ENCODE measurements at regions not wholly inside any gene's neighbourhood (a gene's known extent, or its start where the extent isn't known, plus 50 kb on each side); places are given as distances from the start of the nearest gene placed in this dataset.
A peak's percentile ranks its signal among the peaks of the same experiment; 100 is the strongest.

GRCh38 chr10:6864142-6864541 lies 284.1 kb upstream of the PRKCQ start:
- ATAC-seq: no peak
- no peak for DNase-seq
- Mint-ChIP-seq H3K27ac (no peak overlapping the region), H3K4me3 (no peak overlapping the region), H3K4me1 (no peaks in the 10 kb centered on the region), H3K9me3 (ENCODE audit: low read depth) (peaks cover 2% of the 10 kb centered on the region), H3K36me3 (ENCODE audit: low read depth) (no peaks in the 10 kb centered on the region), H3K27me3 (no peaks in the 10 kb centered on the region)
- intact Hi-C loops (cut with DNase I, micrococcal nuclease): no loop called here
- CTCF ChIA-PET: interaction anchor here (0.7 kb wide), 1 partner anchor 216 kb away, joined by 3 read pairs; no protein-coding TSS in a partner anchor
- POLR2A ChIA-PET: no interaction called here

- no peaks in the 10 kb centered on the region for H3K36me3 Mint-ChIP-seq (ENCODE audit: low read depth)
These were observed 283.3 kb upstream of the PRKCQ start for GRCh38 chr10:6863381-6863780.

DNA sequence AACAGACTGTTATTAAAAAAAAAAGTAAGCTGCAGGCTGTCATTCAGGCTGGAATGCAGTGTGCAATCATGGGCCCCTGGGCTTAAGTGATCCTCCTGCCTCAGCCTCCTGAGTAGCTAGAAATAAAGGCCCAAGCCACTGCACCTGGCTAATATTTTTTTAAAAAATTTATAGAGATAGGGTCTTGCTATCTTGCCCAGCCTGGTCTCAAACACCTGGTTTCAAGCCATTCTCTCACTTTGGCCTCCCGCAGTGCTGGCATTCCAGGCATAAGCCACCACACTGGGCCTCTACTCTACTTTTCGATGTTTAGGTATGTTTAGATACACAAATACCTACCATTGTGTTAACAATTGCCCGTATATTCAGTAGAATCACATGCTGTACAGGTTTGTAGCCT lies 270.4 kb upstream of the PRKCQ start:
- H3K9me3 Mint-ChIP-seq (ENCODE audit: low read depth): no peaks in the 10 kb centered on the region
- ATAC-seq: no peak
- H3K36me3 Mint-ChIP-seq (ENCODE audit: low read depth): no peaks in the 10 kb centered on the region

More at GRCh38 chr10:6863381-6863780, 283.3 kb upstream of the PRKCQ start:
- ChIA-PET POLR2A (interaction anchor here (0.6 kb wide), 1 partner anchor 370 kb away, joined by 3 read pairs; no protein-coding TSS in a partner anchor), CTCF (no interaction called here)
- ATAC-seq: no peak
- H3K4me3 Mint-ChIP-seq: no peak overlapping the region
- H3K27me3 Mint-ChIP-seq: no peaks in the 10 kb centered on the region
- H3K9me3 Mint-ChIP-seq (ENCODE audit: low read depth): peaks cover 2% of the 10 kb centered on the region
- intact Hi-C loops (cut with DNase I, micrococcal nuclease): no loop called here
- DNase-seq: no peak
- H3K27ac Mint-ChIP-seq: no peak overlapping the region
- no peaks in the 10 kb centered on the region for H3K4me1 Mint-ChIP-seq

DNA sequence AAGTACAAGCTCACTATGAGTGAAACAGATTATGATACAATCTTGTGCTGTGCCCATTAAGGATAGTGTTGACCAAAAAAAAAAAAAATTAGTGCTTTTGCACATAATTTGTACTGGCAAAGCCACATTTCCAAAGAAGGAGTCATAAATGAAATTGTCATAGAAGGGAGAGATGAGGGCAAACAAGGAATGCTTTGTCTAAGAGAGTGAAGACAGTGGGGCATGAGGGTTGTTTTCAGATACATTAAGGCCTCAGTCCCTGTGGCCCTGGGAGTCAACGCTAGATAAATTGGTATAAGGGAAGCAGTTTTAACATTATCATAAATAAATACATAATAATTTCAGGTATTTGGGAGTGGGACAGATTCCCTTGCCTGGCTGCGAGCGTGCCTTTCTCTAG lies 267.5 kb upstream of the PRKCQ start:
- Mint-ChIP-seq H3K9me3 (ENCODE audit: low read depth) (no peaks in the 10 kb centered on the region), H3K27ac (no peak overlapping the region), H3K27me3 (peaks cover 2% of the 10 kb centered on the region), H3K4me3 (no peak overlapping the region), H3K36me3 (ENCODE audit: low read depth) (no peaks in the 10 kb centered on the region), H3K4me1 (no peaks in the 10 kb centered on the region)
- POLR2A ChIA-PET: no interaction called here
- no peak for DNase-seq
- ATAC-seq: no peak
- intact Hi-C loops (cut with DNase I, micrococcal nuclease): no loop called here
- CTCF ChIA-PET: no interaction called here

More for the DNA sequence above, 270.4 kb upstream of the PRKCQ start:
- peaks cover 5% of the 10 kb centered on the region for H3K27me3 Mint-ChIP-seq
- intact Hi-C loops (cut with DNase I, micrococcal nuclease): no loop called here
- no peak for DNase-seq
- no peaks in the 10 kb centered on the region for H3K4me1 Mint-ChIP-seq
- POLR2A ChIA-PET: no interaction called here
- no peak overlapping the region for H3K4me3 Mint-ChIP-seq
- CTCF ChIA-PET: interaction anchor here (0.8 kb wide), 1 partner anchor 343 kb away, joined by 4 read pairs; no protein-coding TSS in a partner anchor
- no peak overlapping the region for H3K27ac Mint-ChIP-seq

DNA sequence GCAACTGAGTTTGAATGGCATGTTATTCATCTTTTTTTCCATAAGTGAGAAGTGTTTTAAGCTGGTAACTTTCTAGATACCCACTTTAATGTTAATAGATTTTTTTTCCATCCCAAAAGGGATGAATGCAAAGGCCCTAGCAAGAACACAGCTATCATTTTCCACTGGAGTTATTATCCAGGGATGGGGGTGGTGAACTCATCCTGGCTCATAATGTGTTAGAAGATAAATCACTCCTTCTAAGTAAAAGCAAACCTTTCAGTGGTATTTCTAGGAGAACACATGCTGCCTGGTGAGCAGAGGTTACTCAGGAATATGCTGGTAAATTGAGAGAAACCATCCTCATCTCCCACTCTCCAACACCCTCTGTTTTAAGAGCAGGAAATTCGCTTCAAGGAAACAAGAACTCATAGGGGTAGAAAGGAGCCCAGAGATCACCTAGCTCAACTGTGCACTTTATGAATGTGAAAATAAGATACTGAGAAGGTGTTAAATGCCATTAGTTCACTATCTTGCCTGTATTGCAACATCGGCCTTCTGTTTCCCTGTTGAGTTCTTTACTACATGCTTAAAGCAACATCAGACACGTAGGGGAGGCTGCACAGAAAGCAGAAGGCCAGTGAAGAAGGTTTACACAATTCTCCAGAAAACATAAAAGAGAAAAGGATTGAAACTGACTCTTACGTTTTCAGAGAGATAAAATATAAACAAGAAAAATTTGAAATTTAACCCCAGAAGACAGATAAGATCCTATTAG lies 264.0 kb upstream of the PRKCQ start:
- ATAC-seq (no peak), DNase-seq (no peak)
- Mint-ChIP-seq H3K9me3 (ENCODE audit: low read depth) (no peaks in the 10 kb centered on the region), H3K36me3 (ENCODE audit: low read depth) (no peaks in the 10 kb centered on the region), H3K27ac (no peak overlapping the region), H3K4me3 (no peak overlapping the region), H3K27me3 (peaks cover 2% of the 10 kb centered on the region), H3K4me1 (peaks cover 6% of the 10 kb centered on the region)
- POLR2A ChIA-PET: no interaction called here
- CTCF ChIA-PET: no interaction called here
- intact Hi-C loops (cut with DNase I, micrococcal nuclease): loop anchor here in 1 of 2 experiments (5.0 kb wide), 1 partner anchor 573 kb away; no protein-coding TSS in a partner anchor

DNA sequence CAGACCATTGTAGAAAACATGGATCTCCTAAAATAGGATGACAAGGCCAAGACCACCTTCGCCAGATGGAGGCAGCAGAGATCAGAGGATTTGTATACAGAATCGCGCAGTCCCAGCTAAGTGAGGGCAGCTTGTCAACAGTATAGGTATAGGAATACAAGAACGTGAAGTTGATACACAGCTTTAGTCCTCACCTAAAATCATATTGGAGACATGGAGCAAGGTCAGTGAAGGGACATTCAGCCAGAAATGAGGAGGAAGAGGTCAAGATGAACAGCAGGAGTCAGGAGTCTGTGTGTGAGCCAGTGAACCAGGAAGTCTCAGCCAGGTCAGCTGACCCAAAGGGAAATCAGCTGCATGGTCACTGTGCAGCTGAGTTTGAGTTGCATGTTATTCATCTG lies 263.4 kb upstream of the PRKCQ start:
- H3K9me3 Mint-ChIP-seq (ENCODE audit: low read depth): no peaks in the 10 kb centered on the region
- no peak overlapping the region for H3K4me3 Mint-ChIP-seq
- ATAC-seq: no peak
- ChIA-PET POLR2A (no interaction called here), CTCF (no interaction called here)
- peak; percentile 35 for DNase-seq
- no peaks in the 10 kb centered on the region for H3K36me3 Mint-ChIP-seq (ENCODE audit: low read depth)
- intact Hi-C loops (cut with DNase I, micrococcal nuclease): loop anchor here in 1 of 2 experiments (5.0 kb wide), 1 partner anchor 574 kb away; no protein-coding TSS in a partner anchor
- H3K27ac Mint-ChIP-seq: no peak overlapping the region
- H3K4me1 Mint-ChIP-seq: peaks cover 6% of the 10 kb centered on the region
- peaks cover 2% of the 10 kb centered on the region for H3K27me3 Mint-ChIP-seq

DNA sequence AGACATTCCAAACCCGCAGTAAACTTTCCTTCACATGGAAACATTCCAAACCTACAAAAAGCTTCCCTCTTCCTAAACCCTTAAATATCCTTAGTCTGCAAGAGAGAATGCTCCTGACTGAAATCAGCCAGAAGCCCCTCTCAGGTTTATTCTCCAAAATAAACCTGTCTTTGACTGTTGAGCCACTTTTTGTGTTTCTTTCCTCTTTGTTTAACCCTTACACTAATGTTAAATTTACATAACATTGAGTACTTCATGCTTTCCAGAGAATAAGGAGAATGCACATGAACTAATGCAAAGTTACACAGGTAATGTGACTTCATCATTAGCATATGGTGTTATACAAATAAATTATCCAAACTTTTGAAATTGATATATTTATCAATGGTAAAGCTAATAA lies 262.6 kb upstream of the PRKCQ start:
- no peaks in the 10 kb centered on the region for H3K36me3 Mint-ChIP-seq (ENCODE audit: low read depth)
- peaks cover 6% of the 10 kb centered on the region for H3K4me1 Mint-ChIP-seq
- ChIA-PET POLR2A (no interaction called here), CTCF (no interaction called here)
- intact Hi-C loops (cut with DNase I, micrococcal nuclease): loop anchor here in 1 of 2 experiments (5.0 kb wide), 1 partner anchor 575 kb away; no protein-coding TSS in a partner anchor
- DNase-seq: no peak
- no peak overlapping the region for H3K27ac Mint-ChIP-seq
- no peaks in the 10 kb centered on the region for H3K9me3 Mint-ChIP-seq (ENCODE audit: low read depth)
- no peak for ATAC-seq
- peaks cover 2% of the 10 kb centered on the region for H3K27me3 Mint-ChIP-seq
- no peak overlapping the region for H3K4me3 Mint-ChIP-seq

- POLR2A ChIA-PET: no interaction called here
- H3K4me1 Mint-ChIP-seq: peaks cover 6% of the 10 kb centered on the region
- no peaks in the 10 kb centered on the region for H3K36me3 Mint-ChIP-seq (ENCODE audit: low read depth)
- no peaks in the 10 kb centered on the region for H3K9me3 Mint-ChIP-seq (ENCODE audit: low read depth)
- CTCF ChIA-PET: interaction anchor here (0.9 to 1.0 kb wide), 2 partner anchors 69 to 75 kb away, joined by 3 read pairs; no protein-coding TSS in a partner anchor
- no peak overlapping the region for H3K4me3 Mint-ChIP-seq
- intact Hi-C loops (cut with DNase I, micrococcal nuclease): loop anchor here in 1 of 2 experiments (5.0 kb wide), 1 partner anchor 576 kb away; no protein-coding TSS in a partner anchor
- H3K27ac Mint-ChIP-seq: no peak overlapping the region
- H3K27me3 Mint-ChIP-seq: peaks cover under 1% of the 10 kb centered on the region
- DNase-seq: no peak
- ATAC-seq: no peak
These were observed 261.7 kb upstream of the PRKCQ start for GRCh38 chr10:6841761-6842160.

GRCh38 chr10:6840766-6841165 lies 260.7 kb upstream of the PRKCQ start:
- Mint-ChIP-seq H3K27me3 (no peaks in the 10 kb centered on the region), H3K9me3 (ENCODE audit: low read depth) (no peaks in the 10 kb centered on the region), H3K27ac (peak overlapping the region; percentile 3), H3K36me3 (ENCODE audit: low read depth) (no peaks in the 10 kb centered on the region), H3K4me3 (no peak overlapping the region), H3K4me1 (peaks cover 6% of the 10 kb centered on the region)
- intact Hi-C loops (cut with DNase I, micrococcal nuclease): loop anchor here in 1 of 2 experiments (5.0 kb wide), 1 partner anchor 577 kb away; no protein-coding TSS in a partner anchor
- DNase-seq (no peak), ATAC-seq (peak; percentile 51)
- ChIA-PET CTCF (interaction anchor here (0.9 to 1.0 kb wide), 2 partner anchors 70 to 76 kb away, joined by 3 read pairs; no protein-coding TSS in a partner anchor), POLR2A (no interaction called here)

- intact Hi-C loops (cut with DNase I, micrococcal nuclease): loop anchor here in 1 of 2 experiments (5.0 kb wide), 1 partner anchor 577 kb away; no protein-coding TSS in a partner anchor
- ChIA-PET CTCF (no interaction called here), POLR2A (no interaction called here)
- Mint-ChIP-seq H3K27ac (no peak overlapping the region), H3K36me3 (ENCODE audit: low read depth) (no peaks in the 10 kb centered on the region), H3K9me3 (ENCODE audit: low read depth) (no peaks in the 10 kb centered on the region), H3K4me3 (no peak overlapping the region), H3K4me1 (peaks cover 6% of the 10 kb centered on the region), H3K27me3 (no peaks in the 10 kb centered on the region)
- no peak for DNase-seq
- no peak for ATAC-seq
These were observed 260.2 kb upstream of the PRKCQ start for GRCh38 chr10:6840201-6840691.

GRCh38 chr10:6838118-6838517 lies 258.0 kb upstream of the PRKCQ start:
- H3K27ac Mint-ChIP-seq: no peak overlapping the region
- H3K27me3 Mint-ChIP-seq: no peaks in the 10 kb centered on the region
- ATAC-seq (peak; percentile 60), DNase-seq (peak; percentile 23)
- ChIA-PET POLR2A (no interaction called here), CTCF (interaction anchor here (0.6 kb wide), 1 partner anchor 245 kb away, joined by 3 read pairs; no protein-coding TSS in a partner anchor)
- no peaks in the 10 kb centered on the region for H3K9me3 Mint-ChIP-seq (ENCODE audit: low read depth)
- H3K4me3 Mint-ChIP-seq: no peak overlapping the region
- no peaks in the 10 kb centered on the region for H3K36me3 Mint-ChIP-seq (ENCODE audit: low read depth)
- peaks cover 6% of the 10 kb centered on the region for H3K4me1 Mint-ChIP-seq
- intact Hi-C loops (cut with DNase I, micrococcal nuclease): no loop called here

DNA sequence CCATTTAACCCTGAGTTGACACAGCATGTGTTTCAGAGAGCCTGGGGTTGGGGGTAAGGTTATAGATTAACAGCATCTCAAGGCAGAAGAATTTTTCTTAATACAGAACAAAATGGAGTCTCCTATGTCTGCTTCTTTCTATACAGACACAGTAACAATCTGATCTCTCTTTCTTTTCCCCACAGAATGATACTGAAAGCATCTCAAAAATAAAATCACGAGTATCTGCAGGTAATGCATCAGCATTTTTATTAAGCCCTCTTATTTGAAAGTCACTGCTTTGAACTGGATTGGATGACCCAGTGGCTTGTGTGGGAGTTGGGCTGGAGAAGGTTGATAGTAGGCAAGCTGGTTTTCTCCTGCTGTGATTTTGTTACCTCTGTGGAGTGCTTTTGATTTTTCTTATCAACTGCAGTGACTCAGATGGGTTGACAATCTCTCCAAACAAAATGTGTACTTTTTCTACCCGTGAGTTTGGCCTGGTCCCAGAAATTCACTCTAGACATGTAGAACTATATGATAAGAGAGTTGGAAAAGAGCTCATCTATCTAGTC lies 253.5 kb upstream of the PRKCQ start:
- ATAC-seq: no peak
- ChIA-PET POLR2A (no interaction called here), CTCF (no interaction called here)
- Mint-ChIP-seq H3K9me3 (ENCODE audit: low read depth) (no peaks in the 10 kb centered on the region), H3K4me1 (no peaks in the 10 kb centered on the region), H3K27me3 (peaks cover 2% of the 10 kb centered on the region), H3K27ac (no peak overlapping the region), H3K4me3 (no peak overlapping the region), H3K36me3 (ENCODE audit: low read depth) (no peaks in the 10 kb centered on the region)
- no peak for DNase-seq
- intact Hi-C loops (cut with DNase I, micrococcal nuclease): no loop called here
